ENCODE measurements at regions not wholly inside any gene's neighbourhood (a gene's known extent, or its start where the extent isn't known, plus 50 kb on each side); places are given as distances from the start of the nearest gene placed in this dataset.

- TF ChIP-seq CTCF (conservative IDR thresholded peaks at IDR 0.05; ENCODE audit: low read length) (no peak), EZH2phosphoT487 (IDR thresholded peaks at IDR 0.05; ENCODE audit: borderline replicate concordance, low read depth, low read length) (no peak)
Observed at GRCh38 chr6:8175046-8175777, 72.9 kb upstream of the EEF1E1 start.
